GM19238 (cell line): ENCODE measurements at regions not wholly inside any gene's neighbourhood (a gene's known extent, or its start where the extent isn't known, plus 50 kb on each side); places are given as distances from the start of the nearest gene placed in this dataset.
"Not testable (repeated sequence)": the region's sequence is repeated elsewhere in the genome, so short reads cannot be mapped to it uniquely, and the experiment has no call there.

Experiments used
- DNase-seq: peaks from one replicate; pipeline ENCODE4 v3.0.0; 2011; ENCODE audit warnings: low spot score; ENCODE audit not compliant: insufficient read length

- DNase-seq, result no peak
Measured at GRCh38 chr3:94405258-94406035, 342.6 kb downstream of the NSUN3 start.

- no peak for DNase-seq
Measured at GRCh38 chr3:94406595-94406994, 343.7 kb downstream of the NSUN3 start.

- DNase-seq, result not testable (repeated sequence)
Measured at GRCh38 chr3:94412936-94413335, 350.1 kb downstream of the NSUN3 start.

GRCh38 chr3:94413336-94414108 lies 350.7 kb downstream of the NSUN3 start:
- no peak for DNase-seq

GRCh38 chr3:94414418-94414817 lies 351.6 kb downstream of the NSUN3 start:
- DNase-seq, result no peak

- no peak for DNase-seq
Measured at GRCh38 chr3:94416768-94417167, 353.9 kb downstream of the NSUN3 start.

- DNase-seq, result no peak
Measured at GRCh38 chr3:94417963-94418455, 355.1 kb downstream of the NSUN3 start.

- DNase-seq, result no peak
Measured at GRCh38 chr3:94420931-94421330, 358.1 kb downstream of the NSUN3 start.

- no peak for DNase-seq
Measured at GRCh38 chr3:94423578-94423977, 360.7 kb downstream of the NSUN3 start.

- no peak for DNase-seq
Measured at GRCh38 chr3:94429517-94429916, 366.7 kb downstream of the NSUN3 start.

- no peak for DNase-seq
Measured at GRCh38 chr3:94431876-94432570, 369.2 kb downstream of the NSUN3 start.

GRCh38 chr3:94433811-94434210 lies 370.9 kb downstream of the NSUN3 start:
- DNase-seq, result no peak

GRCh38 chr3:94440767-94441493 lies 378.1 kb downstream of the NSUN3 start:
- DNase-seq, result no peak

GRCh38 chr3:94441494-94441847 lies 378.6 kb downstream of the NSUN3 start:
- DNase-seq, result no peak

- no peak for DNase-seq
Measured at GRCh38 chr3:94453864-94454263, 391.0 kb downstream of the NSUN3 start.

- no peak for DNase-seq
Measured at GRCh38 chr3:94459167-94459566, 396.3 kb downstream of the NSUN3 start.

- DNase-seq, result no peak
Measured at GRCh38 chr3:94460931-94461330, 398.1 kb downstream of the NSUN3 start.

GRCh38 chr3:94462931-94463330 lies 400.1 kb downstream of the NSUN3 start:
- no peak for DNase-seq

GRCh38 chr3:94472511-94472910 lies 409.6 kb downstream of the NSUN3 start:
- no peak for DNase-seq

GRCh38 chr3:94481226-94481898 lies 418.5 kb downstream of the NSUN3 start:
- no peak for DNase-seq

- no peak for DNase-seq
Measured at GRCh38 chr3:94482686-94483085, 419.8 kb downstream of the NSUN3 start.
